Pons (tissue), 1 donor: ENCODE measurements at regions not wholly inside any gene's neighbourhood (a gene's known extent, or its start where the extent isn't known, plus 50 kb on each side); places are given as distances from the start of the nearest gene placed in this dataset.

Experiments
- DNase-seq: peaks from one replicate; pipeline ENCODE4 v3.0.0-alpha.2; 2016; ENCODE audit warnings: low spot score

- no peak for DNase-seq
These were observed 159.2 kb downstream of the RPS12 start for GRCh38 chr6:132973514-132973993.

GRCh38 chr6:132974122-132974521 is 159.8 kb downstream of the RPS12 start:
- DNase-seq, result no peak

GRCh38 chr6:132977413-132977812 is 163.0 kb downstream of the RPS12 start:
- DNase-seq, result no peak

- no peak for DNase-seq
These were observed 164.3 kb downstream of the RPS12 start for GRCh38 chr6:132978685-132979084.

GRCh38 chr6:132993738-132994137 is 179.4 kb downstream of the RPS12 start:
- no peak for DNase-seq

GRCh38 chr6:132995009-132995408 is 180.6 kb downstream of the RPS12 start:
- peak; percentile 36 for DNase-seq

- peak; percentile 30 for DNase-seq
These were observed 181.1 kb downstream of the RPS12 start for GRCh38 chr6:132995432-132995831.

- no peak for DNase-seq
These were observed 184.0 kb downstream of the RPS12 start for GRCh38 chr6:132998418-132998817.

- no peak for DNase-seq
These were observed 186.7 kb downstream of the RPS12 start for GRCh38 chr6:133001040-133001565.

- DNase-seq, result no peak
These were observed 190.0 kb downstream of the RPS12 start for GRCh38 chr6:133004304-133004884.

- DNase-seq, result no peak
These were observed 198.4 kb downstream of the RPS12 start for GRCh38 chr6:133012774-133013173.

- DNase-seq, result no peak
These were observed 202.3 kb downstream of the RPS12 start for GRCh38 chr6:133016631-133017030.

GRCh38 chr6:133017581-133017980 is 203.2 kb downstream of the RPS12 start:
- no peak for DNase-seq

- DNase-seq, result no peak
These were observed 212.3 kb downstream of the RPS12 start for GRCh38 chr6:133026705-133027104.

GRCh38 chr6:133033263-133033662 is 207.9 kb upstream of the EYA4 start:
- no peak for DNase-seq

GRCh38 chr6:133034509-133035206 is 206.5 kb upstream of the EYA4 start:
- no peak for DNase-seq

GRCh38 chr6:133040094-133040802 is 200.9 kb upstream of the EYA4 start:
- peak; percentile 26 for DNase-seq

GRCh38 chr6:133040803-133041419 is 200.2 kb upstream of the EYA4 start:
- DNase-seq, result no peak

GRCh38 chr6:133042550-133043120 is 198.5 kb upstream of the EYA4 start:
- DNase-seq, result no peak

- DNase-seq, result no peak
These were observed 194.6 kb upstream of the EYA4 start for GRCh38 chr6:133046576-133046975.

GRCh38 chr6:133047065-133047665 is 194.0 kb upstream of the EYA4 start:
- no peak for DNase-seq

GRCh38 chr6:133047706-133048105 is 193.5 kb upstream of the EYA4 start:
- no peak for DNase-seq
